IMR-90 (cell line): ENCODE measurements at regions not wholly inside any gene's neighbourhood (a gene's known extent, or its start where the extent isn't known, plus 50 kb on each side); places are given as distances from the start of the nearest gene placed in this dataset.

Source experiments
- ATAC-seq: fragments of 200-7000 bp; cut with Tn5 transposase; 2 replicates; pipeline ENCODE4 v1.9.1; 2020; ENCODE audit warnings: low read depth, mild to moderate bottlenecking, moderate library complexity
- BruUV-seq: library from RNA; stranded (reverse); fragments of 400-500 nt; replicated peaks from 2 replicates; lab custom pipeline; 2021; lab: Mats Ljungman, UMichigan
- CTCF ChIA-PET: fragments of 300-600 bp; formaldehyde crosslinking; extraction: SDS; loops from one replicate; lab custom pipeline; 2021; ENCODE audit warnings: antibody characterized with exemption; lab: Yijun Ruan, JAX
- POLR2A ChIA-PET: fragments of 300-600 bp; sonication (Branson Sonifier 250); formaldehyde crosslinking; loops from one replicate; lab custom pipeline; 2022; ENCODE audit warnings: antibody characterized with exemption; ENCODE audit not compliant: unreplicated experiment; lab: Charles Lee
- DNase-seq: peaks from one replicate; pipeline ENCODE4 v3.0.0; 2013
- H2AFZ ChIP-seq: replicated peaks from 2 replicates; pipeline ENCODE3; 2013; ENCODE audit warnings: low read length, mild to moderate bottlenecking; ENCODE audit not compliant: poor library complexity
- H2AK5ac ChIP-seq: 2 replicates; pipeline ENCODE4 v1.6.1; 2013; ENCODE audit warnings: low read depth, low read length, inconsistent platforms
- H2AK9ac ChIP-seq: replicated peaks from 2 replicates; pipeline ENCODE3; 2013; ENCODE audit warnings: mild to moderate bottlenecking, low read depth, low read length, moderate library complexity; ENCODE audit not compliant: poor library complexity
- H2BK120ac ChIP-seq: 2 replicates; pipeline ENCODE4 v1.6.1; 2013; ENCODE audit warnings: low read depth, low read length, inconsistent platforms
- H2BK15ac ChIP-seq: 3 replicates; pipeline ENCODE4 v1.6.1; 2013; ENCODE audit warnings: low read depth, low read length, inconsistent platforms
- H2BK20ac ChIP-seq: 2 replicates; pipeline ENCODE4 v1.6.1; 2013; ENCODE audit warnings: low read depth, mild to moderate bottlenecking, inconsistent platforms, low read length, moderate library complexity
- H2BK5ac ChIP-seq: 2 replicates; pipeline ENCODE4 v1.6.1; 2013; ENCODE audit warnings: mild to moderate bottlenecking, low read depth, low read length, inconsistent platforms; ENCODE audit not compliant: poor library complexity, severe bottlenecking
- H3K14ac ChIP-seq: replicated peaks from 2 replicates; pipeline ENCODE4 v1.6.1; 2013; ENCODE audit warnings: low read depth, low read length, inconsistent platforms
- H3K18ac ChIP-seq: 2 replicates; pipeline ENCODE4 v1.6.1; 2013; ENCODE audit warnings: low read depth, low read length, control low read depth
- H3K23ac ChIP-seq: 2 replicates; pipeline ENCODE4 v1.6.1; 2013; ENCODE audit warnings: low read depth, low read length, inconsistent platforms
- H3K27ac ChIP-seq: 2 replicates; pipeline ENCODE4 v1.5.1; 2013; ENCODE audit warnings: mild to moderate bottlenecking, control low read depth, low read length; ENCODE audit not compliant: insufficient read depth
- H3K27me3 ChIP-seq: 2 replicates; pipeline ENCODE4 v1.6.1; 2013; ENCODE audit warnings: low read length; ENCODE audit not compliant: control insufficient read depth, insufficient read depth
- H3K36me3 ChIP-seq: 2 replicates; pipeline ENCODE4 v1.6.1; 2013; ENCODE audit warnings: low read length, mixed read lengths; ENCODE audit not compliant: control insufficient read depth, insufficient read depth
- H3K4ac ChIP-seq: 2 replicates; pipeline ENCODE4 v1.6.1; 2013; ENCODE audit warnings: low read depth, low read length, inconsistent platforms
- H3K4me1 ChIP-seq: 2 replicates; pipeline ENCODE4 v1.6.1; 2013; ENCODE audit warnings: low read length, mixed read lengths; ENCODE audit not compliant: control insufficient read depth, insufficient read depth
- H3K4me2 ChIP-seq: 2 replicates; pipeline ENCODE4 v1.6.1; 2013; ENCODE audit warnings: low read depth, mild to moderate bottlenecking, control low read depth, low read length, moderate library complexity
- H3K4me3 ChIP-seq: 2 replicates; pipeline ENCODE4 v1.5.1; 2013; ENCODE audit warnings: low read depth, mild to moderate bottlenecking, control low read depth, low read length, moderate library complexity; ENCODE audit not compliant: insufficient read depth
- H3K56ac ChIP-seq: 2 replicates; pipeline ENCODE4 v1.6.1; 2013; ENCODE audit warnings: low read length, inconsistent platforms; ENCODE audit not compliant: insufficient read depth; ENCODE audit errors: extremely low read depth
- H3K79me1 ChIP-seq, 2 experiments: 2 replicates each; pipeline ENCODE4 v1.6.1; 2013; ENCODE audit warnings: low read length in 2 of 2, inconsistent platforms in 1 of 2, low read depth in 1 of 2
- H3K9ac ChIP-seq: 2 replicates; pipeline ENCODE4 v1.6.1; 2013; ENCODE audit warnings: low read depth, low read length, control low read depth
- H3K9me1 ChIP-seq: 2 replicates; pipeline ENCODE4 v1.6.1; 2013; ENCODE audit warnings: low read length, inconsistent platforms; ENCODE audit not compliant: insufficient read depth
- H3K9me3 ChIP-seq: 2 replicates; pipeline ENCODE4 v1.6.1; 2013; ENCODE audit warnings: low read length; ENCODE audit not compliant: control insufficient read depth, insufficient read depth
- H4K20me1 ChIP-seq: 2 replicates; pipeline ENCODE4 v1.6.1; 2013; ENCODE audit warnings: low read length, inconsistent platforms; ENCODE audit not compliant: insufficient read depth
- H4K5ac ChIP-seq: 2 replicates; pipeline ENCODE4 v1.6.1; 2013; ENCODE audit warnings: mild to moderate bottlenecking, low read depth, low read length, control low read depth
- H4K8ac ChIP-seq, 2 experiments: 2 replicates each; pipeline ENCODE4 v1.6.1; 2013; ENCODE audit warnings: low read depth in 2 of 2, low read length in 2 of 2, control low read depth in 1 of 2, inconsistent platforms in 1 of 2
- H4K91ac ChIP-seq: 2 replicates; pipeline ENCODE4 v1.6.1; 2013; ENCODE audit warnings: low read depth, low read length, inconsistent platforms; ENCODE audit not compliant: insufficient read depth
- CEBPB ChIP-seq: IDR thresholded peaks from 2 replicates; pipeline ENCODE4 v1.6.1; 2012; ENCODE audit warnings: low read depth, low read length, improper control_type of control experiment
- WGBS, 2 experiments: methylation state at CpG; one replicate each; pipeline versions ENCODE4 v1.1.5 to v1.1.7; 2013; ENCODE audit warnings: missing lambda C conversion rate in 2 of 2; ENCODE audit not compliant: insufficient read length in 1 of 2; ENCODE audit errors: extremely low coverage in 2 of 2; 5-methylcytosine and 5-hydroxymethylcytosine counted together
- dilution Hi-C: fragments of 300-500 bp; cut with HindIII; formaldehyde crosslinking; loops from one replicate; pipeline ENCODE4 v1.14.3; 2018; ENCODE audit warnings: low sequenced_read_pairs; ENCODE audit not compliant: unreplicated experiment
- in situ Hi-C: fragments of 300-500 bp; cut with MboI; formaldehyde crosslinking; loops from 3 replicates; pipeline ENCODE4 v1.14.3; 2019; ENCODE audit warnings: low sequenced_read_pairs, inconsistent platforms, mixed read lengths
- intact Hi-C: fragments of 100-400 bp; cut with micrococcal nuclease; formaldehyde crosslinking; loops from 2 replicates; pipeline ENCODE4 v1.10.0; 2022
- TF ChIP-seq, protein P1 (sequence below): fragments of 150-350 bp; IDR thresholded peaks from 2 replicates; pipeline ENCODE4 v1.6.1; 2016; ENCODE audit warnings: low read depth, mild to moderate bottlenecking, low read length, moderate library complexity, borderline replicate concordance

DNA sequence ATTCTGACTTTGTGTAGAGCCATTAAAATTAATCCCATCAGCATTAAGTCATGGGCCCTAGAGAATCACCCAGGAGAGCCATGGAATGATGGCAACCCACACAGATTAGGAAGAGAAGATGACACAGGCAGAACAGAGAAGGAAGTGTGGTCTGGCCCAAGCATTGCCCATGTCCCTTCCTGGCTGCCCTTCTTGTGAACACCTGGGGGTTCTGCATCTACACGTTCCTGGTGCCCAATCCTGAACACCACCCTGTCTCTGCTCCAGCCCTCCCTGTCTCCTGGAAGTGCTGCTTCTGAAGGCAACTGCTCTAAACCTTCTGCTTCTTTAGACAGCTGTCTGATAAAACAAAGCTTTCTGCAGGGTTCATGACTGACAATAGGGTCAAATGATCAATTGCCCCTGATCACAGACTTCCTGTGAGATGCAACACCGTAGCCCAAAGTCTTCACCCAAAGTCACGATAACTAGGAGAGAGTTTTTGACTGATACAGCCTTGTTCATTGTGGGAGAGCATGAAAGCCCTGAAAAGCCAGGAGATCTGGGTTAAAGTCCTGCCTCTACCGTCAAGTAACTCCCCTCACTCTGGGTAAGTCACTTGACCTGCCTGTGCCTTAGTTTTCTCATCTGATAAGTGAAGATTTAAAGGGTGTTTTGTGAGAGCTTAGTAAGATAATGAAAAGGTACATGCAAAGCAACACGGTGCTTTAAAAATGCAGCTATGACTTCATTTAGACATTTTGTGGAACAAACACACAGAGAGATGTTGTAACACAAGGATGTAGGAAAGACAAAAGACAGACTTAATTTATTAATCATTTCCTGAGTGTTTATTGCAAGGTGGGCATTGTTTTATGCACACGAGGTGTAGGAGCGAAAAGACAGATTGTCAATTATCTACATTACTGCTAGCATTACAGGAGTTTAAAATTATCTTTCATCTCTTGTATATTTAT lies 291.2 kb upstream of the STXBP5 start:
- DNase-seq (no peak), ATAC-seq (no peak)
- H3K79me1 ChIP-seq: peaks cover 9 to 20% of the 10 kb centered on the region in 2 experiments; a peak in 3 of 4 replicates
- H3K36me3 ChIP-seq: no peaks in the 10 kb centered on the region
- ChIA-PET CTCF (no interaction called here), POLR2A (no interaction called here)
- WGBS, 2 experiments: no CpG with 5 or more reads among the region's 7 CpGs
- H2BK5ac ChIP-seq: peak overlapping the region; percentile 95
- peak overlapping the region; percentile 99 for H3K27ac ChIP-seq
- peak overlapping the region; percentile 63 for H3K9ac ChIP-seq
- no peaks in the 10 kb centered on the region for H4K20me1 ChIP-seq
- intact Hi-C loops (loop anchor here (5.0 kb wide), 2 partner anchors 189 to 309 kb away; no protein-coding TSS in a partner anchor), in situ Hi-C loops (loop anchor here (25.0 kb wide), 1 partner anchor 299 kb away; the partner anchor contains the start of gene STXBP5), dilution Hi-C loops (no loop called here)
- H3K9me1 ChIP-seq: peaks cover 8% of the 10 kb centered on the region
- peak overlapping the region; percentile 56; the same call in 1 of the 2 replicates for H3K4me2 ChIP-seq
- peaks cover 16% of the 10 kb centered on the region for H3K4me1 ChIP-seq
- H2AFZ ChIP-seq: peak overlapping the region; percentile 65
- peak overlapping the region; percentile 98 for H3K18ac ChIP-seq
- H2BK120ac ChIP-seq: peak overlapping the region; percentile 99
- no peaks in the 10 kb centered on the region for H3K27me3 ChIP-seq
- H3K14ac ChIP-seq: peak overlapping the region; percentile 98
- H3K4ac ChIP-seq: peak overlapping the region; percentile 98
- peak overlapping the region; percentile 99 for H2BK20ac ChIP-seq
- no peaks in the 10 kb centered on the region for H3K9me3 ChIP-seq
- H3K56ac ChIP-seq: peak overlapping the region; percentile 64
- peak overlapping the region; percentile 99 for H2BK15ac ChIP-seq
- H3K4me3 ChIP-seq: no peak overlapping the region
- peak overlapping the region; percentile 87 for H2AK5ac ChIP-seq
- H4K8ac ChIP-seq: peak overlapping the region; percentile 92
- peak overlapping the region; percentile 99 for H4K5ac ChIP-seq
- no TSS peak for BruUV-seq
- H2AK9ac ChIP-seq: peak overlapping the region; percentile 71
- TF ChIP-seq, protein P1, sequence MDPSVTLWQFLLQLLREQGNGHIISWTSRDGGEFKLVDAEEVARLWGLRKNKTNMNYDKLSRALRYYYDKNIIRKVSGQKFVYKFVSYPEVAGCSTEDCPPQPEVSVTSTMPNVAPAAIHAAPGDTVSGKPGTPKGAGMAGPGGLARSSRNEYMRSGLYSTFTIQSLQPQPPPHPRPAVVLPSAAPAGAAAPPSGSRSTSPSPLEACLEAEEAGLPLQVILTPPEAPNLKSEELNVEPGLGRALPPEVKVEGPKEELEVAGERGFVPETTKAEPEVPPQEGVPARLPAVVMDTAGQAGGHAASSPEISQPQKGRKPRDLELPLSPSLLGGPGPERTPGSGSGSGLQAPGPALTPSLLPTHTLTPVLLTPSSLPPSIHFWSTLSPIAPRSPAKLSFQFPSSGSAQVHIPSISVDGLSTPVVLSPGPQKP: no peak
- 0 out of 2 replicates have a peak, but pooled peaks have one; percentile 22 for TF ChIP-seq CEBPB
- H3K23ac ChIP-seq: peak overlapping the region; percentile 94
- peak overlapping the region; percentile 95 for H4K91ac ChIP-seq
